D341Med (cell line): ENCODE measurements at regions not wholly inside any gene's neighbourhood (a gene's known extent, or its start where the extent isn't known, plus 50 kb on each side); places are given as distances from the start of the nearest gene placed in this dataset.
"Not testable (repeated sequence)": the region's sequence is repeated elsewhere in the genome, so short reads cannot be mapped to it uniquely, and the experiment has no call there.

ENCODE experiments used
- DNase-seq: peaks from one replicate; pipeline ENCODE4 v3.0.0; 2012; ENCODE audit warnings: low spot score

DNA sequence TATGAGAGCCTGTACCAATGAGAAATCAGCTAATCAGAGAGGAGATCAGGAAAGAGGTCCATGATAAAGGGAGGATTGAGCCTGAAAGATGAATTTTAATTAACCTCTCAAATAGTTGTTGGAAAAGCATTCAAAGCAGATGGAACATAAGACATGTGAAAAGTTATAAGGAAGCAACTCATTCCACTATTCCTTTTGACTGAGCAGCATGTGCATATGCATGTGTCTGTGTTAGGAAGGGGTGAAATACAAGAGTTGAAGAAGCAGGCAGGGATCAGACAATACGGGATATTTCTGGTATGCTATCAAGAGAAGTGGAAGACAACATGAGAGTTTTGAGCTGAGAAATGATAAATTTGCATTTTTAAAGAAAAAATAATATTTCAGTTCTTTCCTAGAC lies 624.8 kb upstream of the PTCHD4 start:
- DNase-seq, result no peak

GRCh38 chr6:48733581-48733980 lies 622.6 kb upstream of the PTCHD4 start:
- no peak for DNase-seq

GRCh38 chr6:48714699-48715098 lies 603.7 kb upstream of the PTCHD4 start:
- no peak for DNase-seq

DNA sequence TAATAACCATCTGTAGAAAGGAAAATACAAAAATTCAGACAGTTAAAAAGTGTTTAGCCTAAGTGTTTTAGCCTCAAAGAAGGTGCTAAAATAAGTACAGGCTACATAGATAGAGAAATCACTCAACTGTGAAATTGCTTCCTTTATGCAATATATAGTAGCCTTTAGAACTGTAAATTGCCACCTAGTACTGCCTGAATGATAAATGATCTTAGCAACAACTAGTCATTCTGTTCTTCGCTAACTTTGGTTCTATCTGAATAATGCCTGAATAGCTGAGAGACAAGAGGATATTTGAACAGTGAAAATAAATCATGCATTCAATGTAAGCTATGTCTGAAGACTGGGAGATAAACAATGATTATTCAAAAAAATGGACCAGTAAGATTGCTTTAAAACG lies 603.3 kb upstream of the PTCHD4 start:
- no peak for DNase-seq

DNA sequence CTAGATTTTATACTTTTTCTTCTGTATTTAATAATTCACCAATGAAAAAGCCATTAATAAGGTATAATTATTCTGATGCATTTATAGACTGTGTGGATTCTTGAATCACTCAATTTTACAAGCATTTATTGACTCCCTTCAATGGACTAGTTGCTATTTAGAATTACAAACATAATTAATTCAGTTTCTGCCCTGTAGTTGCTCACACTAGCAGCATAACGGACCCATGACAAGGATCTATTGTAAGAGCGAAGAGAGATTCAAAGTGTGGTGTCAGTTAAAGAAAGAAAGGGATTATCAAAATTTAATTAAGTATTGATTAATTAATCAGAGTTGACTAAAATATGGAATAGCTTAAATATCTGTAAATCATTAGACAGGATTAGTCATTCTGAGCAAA lies 602.6 kb upstream of the PTCHD4 start:
- DNase-seq, result no peak

DNA sequence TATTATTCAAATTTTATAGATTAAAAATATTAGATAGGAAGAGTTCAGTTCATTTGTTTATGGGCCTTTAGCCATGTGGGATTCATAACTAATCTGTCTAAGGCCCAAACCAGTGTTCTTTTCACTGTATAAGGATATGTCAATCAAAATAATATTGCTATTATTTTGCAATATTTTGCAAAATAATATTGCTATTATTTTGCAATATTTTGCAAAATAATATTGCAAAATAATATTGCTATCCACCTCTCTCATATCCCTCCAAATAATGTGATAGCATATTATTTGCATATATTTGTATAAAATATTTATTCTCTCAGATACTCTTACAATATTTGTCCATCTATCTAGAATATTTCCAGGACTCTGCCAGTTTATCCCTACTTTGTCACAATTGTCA lies 595.3 kb upstream of the PTCHD4 start:
- no peak for DNase-seq

DNA sequence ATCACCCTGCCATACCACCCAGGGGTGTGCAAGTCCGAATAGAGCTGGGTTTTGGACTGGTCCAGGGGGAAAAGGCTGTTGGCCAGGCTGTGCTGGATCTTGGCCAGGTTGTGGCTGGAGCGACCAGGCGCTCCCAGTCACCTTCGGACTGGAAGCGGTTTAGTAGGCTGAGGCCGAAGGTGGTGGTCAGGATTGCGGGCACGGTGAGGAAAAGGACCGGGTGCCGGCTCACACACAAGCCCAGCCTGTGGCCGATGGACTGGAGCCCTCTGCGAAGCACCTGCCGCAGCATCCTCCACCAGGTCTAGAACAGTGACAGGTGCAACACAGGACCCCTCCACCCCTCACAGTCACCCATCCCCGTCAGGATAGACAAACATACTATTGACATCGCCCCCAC lies 590.6 kb upstream of the PTCHD4 start:
- DNase-seq, result no peak

GRCh38 chr6:48695872-48696271 lies 584.9 kb upstream of the PTCHD4 start:
- DNase-seq, result no peak

DNA sequence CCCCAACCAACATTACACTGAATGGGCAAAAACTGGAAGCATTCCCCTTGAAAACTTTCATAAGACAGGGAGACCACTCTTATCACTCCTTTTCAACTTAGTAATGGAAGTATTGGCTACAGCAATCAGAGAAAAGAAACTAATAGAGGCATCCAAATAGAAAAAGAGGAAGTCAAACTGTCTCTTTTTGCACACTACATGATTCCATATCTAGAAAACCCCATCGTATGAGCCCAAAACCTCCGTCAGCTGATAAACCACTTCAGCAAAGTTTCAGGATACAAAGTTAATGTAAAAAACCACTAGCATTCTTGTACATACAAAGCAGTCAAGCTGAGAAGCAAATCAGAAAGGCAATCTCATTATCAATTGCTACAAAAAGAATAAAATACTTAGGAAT lies 580.4 kb upstream of the PTCHD4 start:
- no peak for DNase-seq

- no peak for DNase-seq
These were observed 578.5 kb upstream of the PTCHD4 start for GRCh38 chr6:48689498-48689897.

GRCh38 chr6:48678390-48678789 lies 567.4 kb upstream of the PTCHD4 start:
- no peak for DNase-seq

- no peak for DNase-seq
These were observed 560.5 kb upstream of the PTCHD4 start for GRCh38 chr6:48671505-48671904.

- no peak for DNase-seq
These were observed 559.5 kb upstream of the PTCHD4 start for GRCh38 chr6:48670546-48670945.

DNA sequence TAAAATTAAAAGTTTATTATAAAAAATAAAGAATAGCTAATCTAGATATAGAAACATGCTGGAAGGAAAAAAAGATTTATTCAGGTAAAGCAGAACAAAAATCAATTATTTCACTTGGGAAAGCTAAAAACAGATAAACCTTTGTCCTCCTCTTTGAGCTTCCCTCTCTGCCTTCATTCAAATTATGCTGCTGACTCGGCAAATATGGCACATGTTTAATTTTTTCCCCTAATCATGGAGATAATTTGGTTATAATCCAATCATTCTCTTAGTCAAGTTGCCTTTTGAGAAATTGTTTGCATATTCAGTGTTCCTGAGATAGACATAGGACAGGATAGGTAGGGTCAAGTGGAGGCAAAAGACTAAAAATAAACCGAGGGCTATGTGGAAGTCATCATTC lies 556.8 kb upstream of the PTCHD4 start:
- DNase-seq, result no peak

DNA sequence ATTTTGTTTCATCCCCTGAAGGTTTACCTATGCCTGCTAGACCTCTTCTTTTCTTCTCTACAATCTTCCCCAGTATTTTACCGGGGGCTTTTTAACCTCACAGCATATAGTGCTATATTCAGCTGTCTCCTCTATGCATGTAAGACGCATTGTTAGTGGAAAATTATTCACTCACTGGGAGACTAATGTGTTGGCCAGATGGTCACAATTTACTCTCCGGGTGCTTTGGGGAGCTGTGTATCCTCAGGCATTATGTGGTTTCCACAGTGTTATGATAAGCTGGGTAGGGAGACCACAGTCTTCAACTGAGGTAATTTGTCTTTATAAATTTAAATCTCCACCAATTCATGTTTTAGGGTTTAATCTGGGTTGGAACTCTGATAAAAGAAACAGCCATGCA lies 553.8 kb upstream of the PTCHD4 start:
- no peak for DNase-seq

DNA sequence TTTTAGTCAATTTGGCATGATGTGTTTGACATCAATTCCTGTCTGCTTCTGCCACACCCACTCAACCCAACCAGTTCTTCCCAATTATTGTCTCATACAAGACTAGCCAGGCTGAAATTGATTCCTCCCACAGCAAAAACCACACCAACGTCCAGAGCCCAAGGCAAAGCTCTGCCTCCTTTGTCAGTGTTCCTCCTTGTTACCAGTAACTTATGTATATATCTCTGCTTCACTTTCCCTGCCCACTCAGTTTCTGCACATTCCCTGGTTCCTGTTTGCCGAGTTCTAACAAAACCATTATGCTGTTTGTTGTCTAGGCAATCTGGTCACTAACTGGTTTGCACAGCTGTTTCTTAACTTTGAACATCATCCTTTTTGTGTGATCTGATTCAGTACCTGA lies 547.9 kb upstream of the PTCHD4 start:
- DNase-seq, result no peak

DNA sequence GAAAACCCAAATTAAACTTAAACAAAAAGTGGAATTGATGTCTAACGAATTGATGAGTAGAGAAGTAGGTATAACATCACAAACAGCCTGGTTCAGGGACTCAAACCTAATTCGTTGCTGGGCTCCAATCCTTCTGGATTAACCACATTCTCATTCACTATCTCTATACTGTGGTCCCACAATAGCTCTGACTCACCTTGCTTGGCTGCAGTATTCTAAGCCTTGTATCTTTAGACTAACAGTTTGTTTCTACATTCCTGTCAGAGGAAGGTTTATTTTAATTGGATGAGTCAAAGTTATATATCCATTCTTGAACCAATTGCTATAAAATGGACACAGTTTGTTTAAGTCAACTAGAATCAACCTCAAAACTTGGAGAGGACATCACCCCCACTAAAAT lies 530.5 kb upstream of the PTCHD4 start:
- DNase-seq, result no peak

DNA sequence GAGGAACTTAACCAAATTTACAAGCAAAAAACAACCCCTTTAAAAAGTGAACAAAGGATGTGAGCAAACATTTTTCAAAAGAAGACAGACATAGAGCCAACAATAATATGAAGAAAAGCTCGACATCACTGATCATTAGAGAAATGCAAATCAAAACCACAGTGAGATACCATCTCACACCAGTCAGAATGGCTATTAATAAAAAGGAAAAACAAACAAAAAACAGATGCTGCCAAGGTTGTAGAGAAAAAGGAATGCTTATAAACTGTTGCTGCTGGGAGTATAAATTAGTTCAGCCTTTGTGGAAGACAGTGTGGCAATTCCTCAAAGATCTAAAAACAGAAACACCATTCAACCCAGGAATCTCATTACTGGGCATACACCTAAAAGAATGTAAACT lies 527.8 kb upstream of the PTCHD4 start:
- not testable (repeated sequence) for DNase-seq

DNA sequence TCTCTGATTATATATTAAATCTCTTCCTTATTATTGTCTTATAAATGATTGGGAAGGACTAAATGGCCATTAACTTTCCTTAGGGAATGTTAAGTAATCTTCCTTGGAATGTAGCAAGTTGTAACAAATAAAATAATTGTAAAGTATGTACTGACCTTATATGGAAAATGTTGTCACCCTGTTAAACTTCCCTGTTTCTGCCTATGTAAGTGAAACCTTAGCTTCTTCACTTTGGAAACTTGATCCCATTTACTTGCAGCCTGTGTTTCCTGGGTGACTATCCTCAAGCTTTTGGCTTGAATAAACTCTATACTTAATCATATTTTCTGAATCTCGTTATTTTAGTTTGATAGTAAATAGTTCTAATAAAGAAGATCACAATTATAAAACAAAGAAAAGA lies 519.5 kb upstream of the PTCHD4 start:
- no peak for DNase-seq

- no peak for DNase-seq
These were observed 517.3 kb upstream of the PTCHD4 start for GRCh38 chr6:48628316-48628715.

- DNase-seq, result no peak
These were observed 515.4 kb upstream of the PTCHD4 start for GRCh38 chr6:48626421-48626820.

GRCh38 chr6:48624631-48625030 lies 513.6 kb upstream of the PTCHD4 start:
- no peak for DNase-seq

DNA sequence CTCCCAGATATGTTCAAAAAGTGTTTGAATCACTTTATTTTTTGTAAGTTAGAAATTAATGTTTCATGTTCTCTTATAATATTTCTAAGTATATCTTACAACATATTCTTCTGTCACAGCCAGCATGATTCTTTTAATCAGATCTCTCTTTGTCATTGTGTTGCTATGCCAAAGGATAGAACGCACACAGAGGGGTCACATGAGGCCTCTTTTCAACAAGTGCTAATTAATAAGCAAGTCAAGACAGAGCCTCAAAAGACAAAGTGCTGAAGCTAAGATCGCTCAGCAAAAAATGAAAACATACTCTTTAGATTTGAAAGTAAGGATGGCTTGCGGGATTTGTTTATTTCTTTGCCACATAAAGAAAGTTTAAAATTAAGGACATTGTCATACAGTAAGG lies 508.8 kb upstream of the PTCHD4 start:
- DNase-seq, result no peak

GRCh38 chr6:48615041-48615440 lies 504.0 kb upstream of the PTCHD4 start:
- no peak for DNase-seq

GRCh38 chr6:48614326-48614725 lies 503.3 kb upstream of the PTCHD4 start:
- DNase-seq, result no peak
